ENCODE measurements at regions not wholly inside any gene's neighbourhood (a gene's known extent, or its start where the extent isn't known, plus 50 kb on each side); places are given as distances from the start of the nearest gene placed in this dataset.
"Not testable (repeated sequence)": the region's sequence is repeated elsewhere in the genome, so short reads cannot be mapped to it uniquely, and the experiment has no call there.

DNA sequence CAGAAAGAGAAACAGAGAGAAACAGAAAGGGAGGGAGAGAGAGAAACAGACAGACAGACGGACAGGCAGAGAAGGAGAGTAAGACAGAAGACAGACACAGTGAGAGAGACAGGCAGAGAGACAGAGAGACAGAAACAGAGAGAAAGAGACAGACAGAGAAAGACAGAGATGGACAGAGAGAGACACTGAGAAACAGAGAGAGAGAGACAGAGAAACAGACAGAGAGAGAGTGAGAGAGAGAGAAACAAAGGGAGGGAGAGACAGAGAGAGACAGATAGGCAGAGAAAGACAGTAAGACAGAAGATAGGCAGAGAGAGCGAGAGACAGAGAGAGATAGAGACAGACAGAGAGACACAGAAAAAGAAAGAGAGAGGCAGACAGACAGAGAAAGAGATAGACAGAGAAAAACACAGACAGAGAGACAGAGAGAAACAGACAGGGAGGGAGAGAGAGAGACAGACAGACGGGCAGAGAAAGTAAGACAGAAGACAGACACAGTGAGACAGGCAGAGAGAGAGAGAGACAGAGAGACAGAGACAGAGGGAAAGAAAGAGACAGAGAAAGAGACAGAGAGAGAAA lies 753.4 kb upstream of the DEFB115 start:
- DNase-seq (no peak), ATAC-seq (no peak)
- H3K27me3 ChIP-seq: no peaks in the 10 kb centered on the region
- H3K27ac ChIP-seq: no peak overlapping the region
- no peaks in the 10 kb centered on the region for H3K9me3 ChIP-seq
- WGBS, 2 donors: 31 to 39% methylated on average over 3 of the region's 3 CpGs
- H3K36me3 ChIP-seq (replicated peaks in 1 of 2; ENCODE audit: insufficient read depth in 1 of 2, low read depth in 2 of 2): no peaks in the 10 kb centered on the region
- TF ChIP-seq, protein P1, sequence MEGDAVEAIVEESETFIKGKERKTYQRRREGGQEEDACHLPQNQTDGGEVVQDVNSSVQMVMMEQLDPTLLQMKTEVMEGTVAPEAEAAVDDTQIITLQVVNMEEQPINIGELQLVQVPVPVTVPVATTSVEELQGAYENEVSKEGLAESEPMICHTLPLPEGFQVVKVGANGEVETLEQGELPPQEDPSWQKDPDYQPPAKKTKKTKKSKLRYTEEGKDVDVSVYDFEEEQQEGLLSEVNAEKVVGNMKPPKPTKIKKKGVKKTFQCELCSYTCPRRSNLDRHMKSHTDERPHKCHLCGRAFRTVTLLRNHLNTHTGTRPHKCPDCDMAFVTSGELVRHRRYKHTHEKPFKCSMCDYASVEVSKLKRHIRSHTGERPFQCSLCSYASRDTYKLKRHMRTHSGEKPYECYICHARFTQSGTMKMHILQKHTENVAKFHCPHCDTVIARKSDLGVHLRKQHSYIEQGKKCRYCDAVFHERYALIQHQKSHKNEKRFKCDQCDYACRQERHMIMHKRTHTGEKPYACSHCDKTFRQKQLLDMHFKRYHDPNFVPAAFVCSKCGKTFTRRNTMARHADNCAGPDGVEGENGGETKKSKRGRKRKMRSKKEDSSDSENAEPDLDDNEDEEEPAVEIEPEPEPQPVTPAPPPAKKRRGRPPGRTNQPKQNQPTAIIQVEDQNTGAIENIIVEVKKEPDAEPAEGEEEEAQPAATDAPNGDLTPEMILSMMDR (IDR thresholded peaks at IDR 0.05): no peak
- no peak for TF ChIP-seq POLR2A (IDR thresholded peaks at IDR 0.05)
- no peak overlapping the region for H3K4me3 ChIP-seq
- intact Hi-C loops (cut with DNase I): no loop called here
- no peaks in the 10 kb centered on the region for H3K4me1 ChIP-seq

GRCh38 chr20:30505566-30505965 lies 751.9 kb upstream of the DEFB115 start:
- H3K36me3 ChIP-seq (replicated peaks in 1 of 2; ENCODE audit: insufficient read depth in 1 of 2, low read depth in 2 of 2): no peaks in the 10 kb centered on the region
- intact Hi-C loops (cut with DNase I): no loop called here
- no peaks in the 10 kb centered on the region for H3K4me1 ChIP-seq
- no peaks in the 10 kb centered on the region for H3K27me3 ChIP-seq
- TF ChIP-seq, protein P1 (IDR thresholded peaks at IDR 0.05): no peak
- ATAC-seq: no peak
- DNase-seq: no peak
- WGBS, 2 donors: 66 to 77% methylated on average over 9 of the region's 9 CpGs
- no peak overlapping the region for H3K27ac ChIP-seq
- H3K9me3 ChIP-seq: no peaks in the 10 kb centered on the region
- no peak overlapping the region for H3K4me3 ChIP-seq

DNA sequence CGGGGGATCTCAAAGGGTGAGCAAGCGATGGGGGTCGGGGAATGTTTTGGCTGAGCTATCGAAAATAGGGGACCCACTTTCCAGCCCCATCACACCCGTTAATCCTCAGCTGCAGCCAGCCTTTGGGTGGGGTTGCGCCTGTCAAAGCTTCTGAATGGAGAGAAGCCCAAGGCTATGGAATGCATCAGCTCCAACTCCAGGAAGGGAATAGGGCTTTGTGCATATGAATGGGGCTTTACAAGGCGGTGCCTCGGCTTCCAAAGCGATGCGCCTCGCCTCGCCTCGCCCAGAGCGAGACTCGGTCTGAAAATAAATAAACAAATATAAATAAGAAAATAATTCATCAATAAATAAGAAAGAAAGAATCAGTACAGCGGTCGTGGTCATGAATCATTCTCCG lies 751.4 kb upstream of the DEFB115 start:
- no peaks in the 10 kb centered on the region for H3K4me1 ChIP-seq
- TF ChIP-seq, protein P1 (IDR thresholded peaks at IDR 0.05): no peak
- no peak for TF ChIP-seq POLR2A (IDR thresholded peaks at IDR 0.05)
- no peak for ATAC-seq
- 68 to 71% methylated on average over 18 of the region's 18 CpGs for WGBS, 2 donors
- H3K9me3 ChIP-seq: peaks cover 0 to under 1% (median 0%) of the 10 kb centered on the region in 3 donors
- DNase-seq: no peak
- H3K4me3 ChIP-seq: no peak overlapping the region
- intact Hi-C loops (cut with DNase I): no loop called here
- H3K36me3 ChIP-seq (replicated peaks in 1 of 2; ENCODE audit: insufficient read depth in 1 of 2, low read depth in 2 of 2): no peaks in the 10 kb centered on the region
- no peak overlapping the region for H3K27ac ChIP-seq
- H3K27me3 ChIP-seq: no peaks in the 10 kb centered on the region

GRCh38 chr20:30508382-30508781 lies 749.1 kb upstream of the DEFB115 start:
- DNase-seq; H3K27me3 ChIP-seq; ATAC-seq; H3K36me3 ChIP-seq (replicated peaks in 1 of 2; ENCODE audit: insufficient read depth in 1 of 2, low read depth in 2 of 2); intact Hi-C loops (cut with DNase I); H3K4me1 ChIP-seq; H3K4me3 ChIP-seq; H3K27ac ChIP-seq; H3K9me3 ChIP-seq: not testable (repeated sequence)
- 81 to 83% methylated on average over 17 to 21 of the region's 21 CpGs for WGBS, 2 donors

DNA sequence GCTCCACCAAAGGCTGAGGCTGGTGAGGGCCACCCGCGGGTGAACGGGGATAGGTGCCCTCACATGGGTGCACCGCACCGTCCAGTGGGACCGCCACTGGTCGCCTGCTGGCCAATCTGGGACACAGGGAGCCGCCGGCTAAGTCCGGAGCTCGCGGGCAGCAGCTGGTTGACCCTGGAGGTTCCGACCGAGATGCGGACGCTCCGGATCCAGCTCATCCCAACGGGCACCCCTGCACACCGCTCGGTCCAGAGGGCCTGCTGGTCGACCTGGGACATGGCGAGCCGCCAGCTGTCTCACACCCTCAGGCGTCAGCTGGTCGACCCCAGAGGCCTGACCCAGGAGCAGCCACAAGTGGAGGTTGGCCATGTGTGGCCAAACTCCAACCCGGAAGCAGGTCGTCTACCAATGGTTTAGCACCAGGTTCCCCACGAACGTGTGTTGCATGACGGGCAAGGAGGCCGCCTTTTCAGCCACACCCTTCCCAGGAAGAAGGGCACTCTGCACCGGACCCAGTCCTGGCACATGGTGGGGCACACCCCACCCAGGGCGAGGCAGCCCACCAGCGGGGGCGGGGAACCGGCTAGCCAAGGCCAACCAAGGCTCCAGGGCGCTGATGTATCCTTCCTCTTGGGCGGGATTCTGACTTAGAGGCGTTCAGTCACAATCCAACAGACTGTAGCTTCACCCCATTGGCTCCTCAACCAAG lies 746.0 kb upstream of the DEFB115 start:
- TF ChIP-seq, protein P1 (IDR thresholded peaks at IDR 0.05): no peak
- TF ChIP-seq POLR2A (IDR thresholded peaks at IDR 0.05): no peak
- no peaks in the 10 kb centered on the region for H3K36me3 ChIP-seq (replicated peaks in 1 of 2; ENCODE audit: insufficient read depth in 1 of 2, low read depth in 2 of 2)
- peaks cover 0 to 9% (median 0%) of the 10 kb centered on the region in 3 donors for H3K9me3 ChIP-seq
- DNase-seq: no peak
- no peak overlapping the region for H3K27ac ChIP-seq
- ATAC-seq: no peak
- no peak overlapping the region for H3K4me3 ChIP-seq
- H3K4me1 ChIP-seq: no peaks in the 10 kb centered on the region
- no peaks in the 10 kb centered on the region for H3K27me3 ChIP-seq
- WGBS, 2 donors: 71 to 75% methylated on average over 19 to 39 of the region's 39 CpGs
- intact Hi-C loops (cut with DNase I): no loop called here

Measured in body of pancreas (tissue), 4 donors.